PFSK-1 (cell line): ENCODE measurements at regions not wholly inside any gene's neighbourhood (a gene's known extent, or its start where the extent isn't known, plus 50 kb on each side); places are given as distances from the start of the nearest gene placed in this dataset.

Source experiments
- FOXP2 ChIP-seq: optimal IDR thresholded peaks from 2 replicates; pipeline ENCODE3; 2011; ENCODE audit warnings: borderline replicate concordance, control low read depth, inconsistent platforms; ENCODE audit not compliant: insufficient read depth; ENCODE audit errors: extremely low read length, extremely low read depth
- POLR2AphosphoS5 ChIP-seq: IDR thresholded peaks from 2 replicates; pipeline ENCODE4 v1.6.1; 2012; ENCODE audit warnings: low read depth, mild to moderate bottlenecking, control low read depth, low read length, moderate library complexity
- SIN3A ChIP-seq: IDR thresholded peaks from 2 replicates; pipeline ENCODE4 v1.6.1; 2012; ENCODE audit warnings: mild to moderate bottlenecking, low read length, moderate library complexity, borderline replicate concordance; ENCODE audit not compliant: insufficient read depth
- TAF1 ChIP-seq: IDR thresholded peaks from 2 replicates; pipeline ENCODE4 v1.6.1; 2012; ENCODE audit warnings: low read length, control low read depth, borderline replicate concordance; ENCODE audit not compliant: insufficient read depth
- TF ChIP-seq, protein P1 (sequence below), 2 experiments: IDR thresholded peaks; 2 replicates each; pipeline versions ENCODE4 v1.6.1 to v1.8.0; 2011 to 2012; ENCODE audit warnings: low read depth in 2 of 2, low read length in 2 of 2, control low read depth in 1 of 2, inconsistent platforms in 1 of 2, mild to moderate bottlenecking in 1 of 2, moderate library complexity in 1 of 2; ENCODE audit not compliant: insufficient read depth in 1 of 2

DNA sequence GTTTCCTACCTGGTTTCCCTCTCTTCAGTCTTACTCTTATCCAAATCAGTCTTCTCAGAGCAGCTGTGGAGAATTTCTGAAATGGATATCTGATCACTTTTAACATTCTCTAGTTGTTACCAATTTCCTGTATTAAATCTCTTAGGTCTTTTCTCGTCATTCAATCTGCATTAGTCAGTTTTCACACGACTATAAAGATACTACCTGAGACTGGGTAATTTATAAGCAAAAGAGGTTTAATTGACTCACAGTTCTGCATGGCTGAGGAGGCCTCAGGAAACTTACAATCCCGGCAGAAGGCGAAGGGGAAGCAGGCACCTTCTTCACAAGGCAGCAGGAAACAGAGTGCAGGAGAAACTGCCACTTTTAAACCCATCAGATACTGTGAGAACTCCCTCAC is 444.8 kb downstream of the GATA3 start:
- TF ChIP-seq POLR2AphosphoS5 (no peak), TAF1 (no peak), FOXP2 (no peak), SIN3A (no peak)
- TF ChIP-seq, protein P1, sequence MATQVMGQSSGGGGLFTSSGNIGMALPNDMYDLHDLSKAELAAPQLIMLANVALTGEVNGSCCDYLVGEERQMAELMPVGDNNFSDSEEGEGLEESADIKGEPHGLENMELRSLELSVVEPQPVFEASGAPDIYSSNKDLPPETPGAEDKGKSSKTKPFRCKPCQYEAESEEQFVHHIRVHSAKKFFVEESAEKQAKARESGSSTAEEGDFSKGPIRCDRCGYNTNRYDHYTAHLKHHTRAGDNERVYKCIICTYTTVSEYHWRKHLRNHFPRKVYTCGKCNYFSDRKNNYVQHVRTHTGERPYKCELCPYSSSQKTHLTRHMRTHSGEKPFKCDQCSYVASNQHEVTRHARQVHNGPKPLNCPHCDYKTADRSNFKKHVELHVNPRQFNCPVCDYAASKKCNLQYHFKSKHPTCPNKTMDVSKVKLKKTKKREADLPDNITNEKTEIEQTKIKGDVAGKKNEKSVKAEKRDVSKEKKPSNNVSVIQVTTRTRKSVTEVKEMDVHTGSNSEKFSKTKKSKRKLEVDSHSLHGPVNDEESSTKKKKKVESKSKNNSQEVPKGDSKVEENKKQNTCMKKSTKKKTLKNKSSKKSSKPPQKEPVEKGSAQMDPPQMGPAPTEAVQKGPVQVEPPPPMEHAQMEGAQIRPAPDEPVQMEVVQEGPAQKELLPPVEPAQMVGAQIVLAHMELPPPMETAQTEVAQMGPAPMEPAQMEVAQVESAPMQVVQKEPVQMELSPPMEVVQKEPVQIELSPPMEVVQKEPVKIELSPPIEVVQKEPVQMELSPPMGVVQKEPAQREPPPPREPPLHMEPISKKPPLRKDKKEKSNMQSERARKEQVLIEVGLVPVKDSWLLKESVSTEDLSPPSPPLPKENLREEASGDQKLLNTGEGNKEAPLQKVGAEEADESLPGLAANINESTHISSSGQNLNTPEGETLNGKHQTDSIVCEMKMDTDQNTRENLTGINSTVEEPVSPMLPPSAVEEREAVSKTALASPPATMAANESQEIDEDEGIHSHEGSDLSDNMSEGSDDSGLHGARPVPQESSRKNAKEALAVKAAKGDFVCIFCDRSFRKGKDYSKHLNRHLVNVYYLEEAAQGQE (IDR thresholded peaks at IDR 0.05; ENCODE audit: insufficient read depth in 1 of 2, low read depth in 2 of 2, low read length in 2 of 2) = no peak

DNA sequence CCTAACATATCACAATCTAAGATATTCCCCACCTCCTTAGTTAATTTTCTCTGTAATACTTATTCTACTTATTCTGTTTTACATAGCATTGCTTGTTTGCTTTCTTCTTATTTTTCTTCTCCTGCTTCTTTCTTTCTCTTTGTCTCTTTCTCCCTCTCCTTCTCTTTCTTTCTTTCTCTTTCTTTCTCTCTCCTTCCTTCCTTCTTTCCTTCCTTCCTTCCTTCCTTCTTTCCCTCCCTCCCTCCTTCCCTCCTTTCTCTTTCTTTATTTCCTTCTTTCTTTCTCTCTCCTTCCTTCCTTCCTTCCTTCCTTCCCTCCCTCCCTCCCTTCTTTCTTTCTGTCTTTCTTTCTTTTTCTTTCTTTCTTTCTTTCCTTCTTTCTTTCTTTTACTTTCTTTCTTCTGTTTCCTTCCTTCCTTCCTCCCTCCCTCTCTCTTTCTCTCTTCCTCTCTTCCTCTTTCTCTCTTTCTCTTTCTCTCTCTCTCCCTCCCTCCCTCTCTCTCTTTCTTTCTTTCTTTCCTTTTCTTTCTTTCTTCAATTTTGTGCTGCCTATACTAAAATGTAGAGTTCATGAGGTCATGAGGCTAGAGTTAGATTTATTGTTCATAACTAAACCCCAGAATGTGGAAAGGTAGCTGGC is 445.4 kb downstream of the GATA3 start:
- TF ChIP-seq POLR2AphosphoS5 (no peak), FOXP2 (no peak), TAF1 (no peak), SIN3A (no peak)
- TF ChIP-seq, protein P1 (IDR thresholded peaks at IDR 0.05; ENCODE audit: insufficient read depth in 1 of 2, low read depth in 2 of 2, low read length in 2 of 2) = no peak

DNA sequence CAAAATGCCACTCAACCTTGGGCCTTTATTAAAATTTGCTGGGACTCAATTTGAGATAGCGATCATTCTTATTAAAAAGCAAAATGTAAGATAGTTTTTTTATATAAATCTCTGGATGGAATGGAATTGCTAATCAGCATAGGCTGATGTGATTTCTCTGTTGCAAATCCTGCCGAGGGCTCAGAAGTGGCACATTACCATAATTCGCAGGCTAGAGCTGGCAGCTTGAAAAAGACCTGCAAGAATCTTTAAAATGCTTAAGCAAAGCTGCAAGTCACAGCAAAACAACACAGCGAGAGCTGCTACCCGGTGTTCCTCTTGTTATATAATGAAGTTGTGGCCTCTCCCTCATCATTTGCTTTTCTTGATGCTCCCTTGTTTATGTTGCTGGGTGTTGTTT is 448.1 kb downstream of the GATA3 start:
- TF ChIP-seq FOXP2 (no peak), TAF1 (no peak), SIN3A (no peak), POLR2AphosphoS5 (no peak)
- TF ChIP-seq, protein P1 (IDR thresholded peaks at IDR 0.05; ENCODE audit: insufficient read depth in 1 of 2, low read depth in 2 of 2, low read length in 2 of 2) = no peak

DNA sequence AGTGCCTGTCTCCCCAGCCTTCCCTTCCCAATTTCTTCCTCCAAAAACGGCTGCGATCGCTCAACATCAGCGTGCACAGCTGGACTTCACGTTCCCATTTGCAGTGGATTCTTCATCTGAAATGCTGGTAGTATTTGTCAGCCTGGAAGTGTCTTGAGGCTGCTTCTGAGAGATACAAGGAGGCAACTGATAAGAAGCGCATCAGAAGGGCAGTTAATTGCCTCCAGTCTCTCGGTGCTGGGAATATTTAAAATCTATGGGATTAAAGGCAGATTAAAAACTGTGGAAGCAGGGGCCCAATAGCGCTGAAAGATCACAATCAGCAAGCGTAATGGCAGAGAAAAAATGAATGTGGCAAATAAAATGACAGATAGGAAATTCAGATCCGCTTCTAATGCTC is 450.0 kb downstream of the GATA3 start:
- no peak for TF ChIP-seq SIN3A
- no peak for TF ChIP-seq POLR2AphosphoS5
- no peak for TF ChIP-seq TAF1
- TF ChIP-seq, protein P1 (IDR thresholded peaks at IDR 0.05; ENCODE audit: insufficient read depth in 1 of 2, low read depth in 2 of 2, low read length in 2 of 2) = no peak
- no peak for TF ChIP-seq FOXP2

DNA sequence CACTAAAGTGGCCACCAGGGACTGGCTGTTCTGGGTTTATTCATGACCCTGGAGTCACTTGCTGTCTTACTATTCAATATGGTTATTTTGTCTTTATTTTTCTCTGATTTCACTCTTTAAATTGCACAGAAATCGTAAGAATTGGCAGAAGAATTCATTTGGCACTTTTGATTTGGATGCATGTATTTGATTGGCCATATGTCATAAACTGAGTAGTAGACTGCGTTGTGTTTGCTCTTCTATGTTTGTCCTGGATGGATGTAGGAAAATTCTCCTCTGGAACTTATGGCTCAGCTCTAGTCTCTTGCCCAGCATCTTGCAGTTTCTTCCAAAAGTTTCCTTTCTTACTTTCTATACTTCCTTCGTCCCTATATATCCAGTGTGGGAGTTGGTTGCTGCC is 452.7 kb downstream of the GATA3 start:
- TF ChIP-seq SIN3A (no peak), POLR2AphosphoS5 (no peak), FOXP2 (no peak), TAF1 (no peak)
- TF ChIP-seq, protein P1 (IDR thresholded peaks at IDR 0.05; ENCODE audit: insufficient read depth in 1 of 2, low read depth in 2 of 2, low read length in 2 of 2) = no peak
